Activated CD4-positive, alpha-beta memory T cell treated with anti-CD3 and anti-CD28 coated beads for 36 hours (primary cell): ENCODE measurements at regions not wholly inside any gene's neighbourhood (a gene's known extent, or its start where the extent isn't known, plus 50 kb on each side); places are given as distances from the start of the nearest gene placed in this dataset.

Source experiments
- CTCF ChIA-PET: fragments of 350-600 bp; sonication (Branson Sonifier 250); formaldehyde crosslinking; loops from one replicate; lab custom pipeline; 2021; ENCODE audit warnings: antibody characterized with exemption, inconsistent platforms; lab: Charles Lee
- POLR2A ChIA-PET: fragments of 350-600 bp; sonication (Branson Sonifier 250); formaldehyde crosslinking; loops from one replicate; lab custom pipeline; 2021; ENCODE audit warnings: antibody characterized with exemption; lab: Charles Lee
- DNase-seq: peaks from one replicate; pipeline ENCODE4 v3.0.0-alpha.2; 2020
- H3K27ac Mint-ChIP-seq: one replicate; pipeline ENCODE4 v1.8.0; 2021; ENCODE audit warnings: mixed read lengths
- H3K27me3 Mint-ChIP-seq: one replicate; pipeline ENCODE4 v1.8.0; 2021; ENCODE audit warnings: mixed read lengths
- H3K36me3 Mint-ChIP-seq: one replicate; pipeline ENCODE4 v1.8.0; 2021; ENCODE audit warnings: mixed read lengths
- H3K4me1 Mint-ChIP-seq: one replicate; pipeline ENCODE4 v1.8.0; 2021; ENCODE audit warnings: low read depth, mixed read lengths
- H3K4me3 Mint-ChIP-seq: one replicate; pipeline ENCODE4 v1.8.0; 2021; ENCODE audit warnings: mild to moderate bottlenecking, mixed read lengths
- H3K9me3 Mint-ChIP-seq: one replicate; pipeline ENCODE4 v1.8.0; 2021; ENCODE audit warnings: mixed read lengths
- intact Hi-C: fragments of 100-400 bp; cut with micrococcal nuclease; formaldehyde crosslinking; loops from one replicate; pipeline ENCODE4 v1.15.1; 2023

GRCh38 chr4:56739066-56739777 lies 58.1 kb upstream of the HOPX start:
- CTCF ChIA-PET: no interaction called here
- intact Hi-C loops: no loop called here
- POLR2A ChIA-PET: no interaction called here
- no peak for DNase-seq
- Mint-ChIP-seq H3K27ac (no peak overlapping the region), H3K9me3 (no peaks in the 10 kb centered on the region), H3K27me3 (no peaks in the 10 kb centered on the region), H3K4me3 (no peak overlapping the region), H3K36me3 (no peaks in the 10 kb centered on the region), H3K4me1 (no peaks in the 10 kb centered on the region)

DNA sequence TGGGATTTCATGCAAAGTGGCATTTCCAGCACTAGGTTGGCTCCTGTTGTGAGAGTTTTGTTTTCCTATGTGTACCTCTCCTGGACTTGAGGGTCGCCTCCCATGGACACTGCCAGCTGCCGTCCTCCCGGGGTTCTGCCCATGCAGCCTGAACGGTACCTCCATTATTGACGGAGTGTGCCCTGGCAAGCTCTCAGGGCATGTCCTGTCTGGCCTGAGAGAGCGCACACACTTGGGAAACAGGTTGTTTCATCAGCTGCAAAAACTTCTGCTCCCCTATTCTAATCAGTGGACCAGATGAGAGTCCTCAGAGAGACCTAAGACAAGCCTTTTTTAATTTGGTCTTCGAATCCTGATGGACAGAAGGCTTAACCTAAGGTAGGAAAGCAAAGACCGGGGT lies 56.6 kb upstream of the HOPX start:
- Mint-ChIP-seq H3K27me3 (peaks cover 5% of the 10 kb centered on the region), H3K36me3 (no peaks in the 10 kb centered on the region), H3K4me3 (no peak overlapping the region), H3K4me1 (no peaks in the 10 kb centered on the region), H3K9me3 (no peaks in the 10 kb centered on the region), H3K27ac (no peak overlapping the region)
- intact Hi-C loops: no loop called here
- no peak for DNase-seq
- ChIA-PET POLR2A (no interaction called here), CTCF (no interaction called here)

DNA sequence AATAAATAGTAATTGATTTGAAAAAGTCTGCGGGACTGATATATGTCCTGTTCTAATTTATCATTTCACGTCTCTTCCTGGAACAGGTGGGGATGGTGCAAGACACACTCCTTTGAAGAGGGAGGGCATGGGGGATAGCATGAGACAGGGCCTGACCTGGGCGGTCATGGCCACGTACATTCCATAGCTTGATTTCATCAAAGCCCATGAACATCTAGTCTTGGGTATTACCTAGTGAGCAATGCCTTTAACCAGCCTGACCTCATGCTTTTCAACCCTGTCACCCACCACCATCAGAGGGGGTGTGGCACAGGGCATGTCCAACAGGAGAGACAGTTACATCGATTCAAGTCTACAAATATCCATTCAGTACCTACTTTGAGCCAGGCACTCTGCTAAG lies 52.3 kb upstream of the HOPX start:
- ChIA-PET CTCF (no interaction called here), POLR2A (no interaction called here)
- no peak overlapping the region for H3K27ac Mint-ChIP-seq
- intact Hi-C loops: no loop called here
- no peak for DNase-seq
- H3K4me3 Mint-ChIP-seq: no peak overlapping the region
- no peaks in the 10 kb centered on the region for H3K9me3 Mint-ChIP-seq
- H3K36me3 Mint-ChIP-seq: no peaks in the 10 kb centered on the region
- H3K4me1 Mint-ChIP-seq: no peaks in the 10 kb centered on the region
- peaks cover 9% of the 10 kb centered on the region for H3K27me3 Mint-ChIP-seq

DNA sequence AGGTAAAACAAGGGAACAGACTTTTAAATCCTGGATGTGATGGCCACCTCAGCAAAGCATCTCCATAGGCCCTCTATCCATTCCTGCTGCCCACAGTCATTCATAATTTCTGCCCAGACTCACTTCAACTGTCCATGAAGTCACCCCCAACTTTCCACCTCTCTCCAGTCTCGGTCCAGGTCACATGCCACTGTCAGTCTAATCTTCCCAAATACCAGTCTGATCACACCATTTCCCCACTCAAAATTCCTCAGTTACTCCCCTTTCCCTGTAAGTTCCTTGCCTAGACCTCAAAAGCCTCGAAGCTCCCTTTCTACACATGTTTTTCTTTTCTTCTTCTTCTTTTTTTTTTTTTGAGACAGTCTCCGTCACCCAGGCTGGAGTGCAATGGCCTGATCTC lies 51.2 kb upstream of the HOPX start:
- Mint-ChIP-seq H3K4me3 (no peak overlapping the region), H3K36me3 (no peaks in the 10 kb centered on the region), H3K9me3 (no peaks in the 10 kb centered on the region), H3K27me3 (peaks cover 9% of the 10 kb centered on the region), H3K4me1 (no peaks in the 10 kb centered on the region), H3K27ac (no peak overlapping the region)
- CTCF ChIA-PET: no interaction called here
- POLR2A ChIA-PET: no interaction called here
- intact Hi-C loops: no loop called here
- DNase-seq: no peak

GRCh38 chr4:56731857-56732256 lies 50.8 kb upstream of the HOPX start:
- Mint-ChIP-seq H3K4me1 (no peaks in the 10 kb centered on the region), H3K27me3 (peaks cover 9% of the 10 kb centered on the region), H3K4me3 (no peak overlapping the region), H3K36me3 (no peaks in the 10 kb centered on the region), H3K27ac (no peak overlapping the region), H3K9me3 (no peaks in the 10 kb centered on the region)
- DNase-seq: no peak
- ChIA-PET CTCF (no interaction called here), POLR2A (no interaction called here)
- intact Hi-C loops: no loop called here
